Hypothalamus (tissue), 51 donors: ENCODE measurements at regions not wholly inside any gene's neighbourhood (a gene's known extent, or its start where the extent isn't known, plus 50 kb on each side); places are given as distances from the start of the nearest gene placed in this dataset.
A peak's percentile ranks its signal among the peaks of the same experiment; 100 is the strongest.
"Not testable (repeated sequence)": the region's sequence is repeated elsewhere in the genome, so short reads cannot be mapped to it uniquely, and the experiment has no call there.

ENCODE experiments used
- DNase-seq, 51 donors: peaks; one replicate each; lab custom pipeline; 2025; lab: John Stamatoyannopoulos, UW

DNA sequence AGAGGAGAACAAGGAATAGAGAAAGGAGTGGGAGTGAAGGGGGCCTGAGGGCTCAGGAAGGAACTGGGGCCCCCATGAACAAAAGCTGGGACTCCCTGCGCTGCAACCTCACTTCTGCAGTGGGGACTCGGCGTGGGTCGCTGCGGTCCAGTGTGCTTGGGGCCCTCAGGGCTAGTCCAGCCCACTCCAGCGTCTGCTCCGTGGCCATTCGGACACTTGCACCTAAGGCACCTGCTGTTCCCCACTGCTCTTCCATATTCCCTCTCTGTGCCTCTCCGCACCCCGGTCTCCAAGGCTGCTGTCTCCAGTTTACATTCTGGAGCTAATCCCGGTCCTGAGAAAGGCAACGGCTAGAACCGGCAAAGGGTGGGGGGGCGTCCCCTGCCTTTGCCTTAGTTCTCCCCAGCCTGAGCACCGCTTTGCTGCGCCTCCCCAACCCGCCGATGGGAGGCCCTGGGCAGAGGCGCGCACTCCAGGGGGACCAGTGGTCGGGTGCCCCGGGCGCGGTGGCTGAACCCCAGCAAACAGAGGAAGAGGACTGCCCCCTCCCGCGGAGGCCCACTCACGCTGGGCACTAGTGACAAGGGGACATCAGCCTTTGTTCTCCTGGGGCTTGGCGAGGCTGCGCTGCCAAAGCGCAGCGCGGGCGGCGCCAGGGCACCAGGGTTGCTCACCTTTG is 327.7 kb upstream of the F9 start:
- peak in 2 of 51 donors; percentile 0 for DNase-seq

- no peak for DNase-seq
Observed at GRCh38 chrX:139201924-139202323, 328.6 kb upstream of the F9 start.

- no peak for DNase-seq
Observed at GRCh38 chrX:139200793-139201192, 329.7 kb upstream of the F9 start.

DNA sequence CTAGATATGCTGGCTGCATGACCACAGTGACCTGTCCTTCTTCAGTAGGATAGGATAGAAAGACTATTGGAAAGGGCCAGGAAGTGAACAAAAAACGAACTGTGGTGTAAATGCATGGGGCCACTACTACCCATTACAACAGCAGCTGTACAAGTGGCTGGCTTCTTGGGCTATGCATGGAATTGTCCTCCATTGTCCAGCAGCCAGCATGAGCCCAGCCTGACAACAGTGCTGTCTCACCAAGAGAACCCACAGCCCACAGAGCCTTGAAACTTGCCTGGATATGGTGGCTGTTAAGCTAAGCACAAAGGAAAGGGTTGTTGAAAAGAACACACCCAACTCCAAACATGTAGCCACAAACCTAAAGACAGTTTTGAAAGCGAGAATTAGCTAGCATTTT is 330.2 kb upstream of the F9 start:
- DNase-seq: no peak

- DNase-seq: no peak
Observed at GRCh38 chrX:139199933-139200332, 330.6 kb upstream of the F9 start.

- DNase-seq: no peak
Observed at GRCh38 chrX:139198936-139199335, 331.6 kb upstream of the F9 start.

- no peak for DNase-seq
Observed at GRCh38 chrX:139196890-139197289, 333.6 kb upstream of the F9 start.

GRCh38 chrX:139194571-139195280 is 335.8 kb upstream of the F9 start:
- DNase-seq: peak in 6 of 51 donors; percentile 1 to 9 (median 4)

GRCh38 chrX:139192386-139192961 is 338.1 kb upstream of the F9 start:
- no peak for DNase-seq

- no peak for DNase-seq
Observed at GRCh38 chrX:139191746-139192385, 338.7 kb upstream of the F9 start.

GRCh38 chrX:139191286-139191685 is 339.3 kb upstream of the F9 start:
- no peak for DNase-seq

- DNase-seq: no peak
Observed at GRCh38 chrX:139187738-139188137, 342.8 kb upstream of the F9 start.

DNA sequence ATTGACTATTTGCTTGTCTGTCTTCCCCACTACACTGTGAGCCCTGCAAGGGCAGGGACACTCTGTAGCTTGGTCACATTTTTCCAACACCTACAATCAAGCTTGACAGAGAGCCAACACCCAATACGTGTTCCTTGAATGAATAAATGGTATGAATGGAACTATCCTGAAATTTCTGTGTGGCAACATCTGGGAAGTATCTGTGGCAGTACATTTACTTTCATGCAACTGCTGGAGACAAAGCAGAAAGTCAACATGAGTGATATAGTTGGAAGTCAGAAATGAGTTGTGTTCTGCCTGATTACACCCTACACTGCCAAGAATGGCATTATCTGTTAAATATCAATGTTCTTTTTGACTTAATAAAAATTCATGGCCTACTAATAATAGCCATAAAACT is 343.5 kb upstream of the F9 start:
- DNase-seq: no peak

- DNase-seq: no peak
Observed at GRCh38 chrX:139179592-139179991, 350.9 kb upstream of the F9 start.

DNA sequence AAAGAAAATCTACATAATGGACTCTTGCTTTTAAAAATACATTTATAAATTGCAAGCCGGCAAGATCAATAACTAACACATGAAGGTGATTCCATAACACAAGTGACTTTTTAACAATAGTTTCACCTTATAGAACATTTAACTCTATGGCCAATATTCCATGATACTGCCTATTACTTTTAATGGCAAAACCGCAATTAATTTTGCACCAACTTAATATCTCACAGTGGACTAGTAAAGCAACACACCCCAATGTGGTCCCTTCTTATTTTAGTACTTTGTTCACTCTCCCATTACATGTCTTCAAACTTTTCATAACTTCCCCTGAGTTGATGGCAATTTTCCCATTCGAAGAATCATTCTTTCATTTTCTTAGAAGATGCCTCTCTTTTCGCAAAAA is 351.6 kb upstream of the F9 start:
- DNase-seq: no peak

- no peak for DNase-seq
Observed at GRCh38 chrX:139172731-139173130, 357.8 kb upstream of the F9 start.

DNA sequence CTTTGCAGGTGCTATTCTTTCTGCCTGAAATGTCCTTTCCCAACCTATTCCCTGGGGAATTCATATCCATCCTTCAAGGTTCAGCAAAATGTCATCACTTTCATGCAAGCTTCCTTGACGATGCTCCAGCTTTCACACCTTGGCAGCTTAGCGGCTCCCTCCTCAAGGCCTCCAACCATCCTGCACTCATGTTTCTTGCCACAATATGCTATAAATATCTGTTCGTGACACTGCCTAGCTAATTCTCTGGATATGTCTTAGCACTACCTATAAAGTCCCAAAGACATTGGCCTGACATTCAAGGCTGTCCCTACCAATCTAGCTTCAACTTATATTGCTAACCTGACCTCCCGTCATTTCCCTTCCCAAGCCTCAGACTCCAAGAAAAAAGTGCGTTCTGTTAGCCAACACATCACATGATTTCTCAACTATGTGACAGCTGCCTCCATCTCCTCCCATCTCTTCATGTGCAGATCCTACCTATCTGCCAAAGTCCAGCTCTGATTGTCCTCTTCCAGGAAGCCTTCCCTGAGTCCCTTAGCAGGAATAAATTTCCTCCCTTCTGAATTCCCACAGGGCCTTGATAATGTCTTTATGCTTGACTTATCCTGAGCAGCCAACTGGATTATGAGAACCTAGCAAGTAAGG is 359.9 kb upstream of the F9 start:
- DNase-seq: no peak

DNA sequence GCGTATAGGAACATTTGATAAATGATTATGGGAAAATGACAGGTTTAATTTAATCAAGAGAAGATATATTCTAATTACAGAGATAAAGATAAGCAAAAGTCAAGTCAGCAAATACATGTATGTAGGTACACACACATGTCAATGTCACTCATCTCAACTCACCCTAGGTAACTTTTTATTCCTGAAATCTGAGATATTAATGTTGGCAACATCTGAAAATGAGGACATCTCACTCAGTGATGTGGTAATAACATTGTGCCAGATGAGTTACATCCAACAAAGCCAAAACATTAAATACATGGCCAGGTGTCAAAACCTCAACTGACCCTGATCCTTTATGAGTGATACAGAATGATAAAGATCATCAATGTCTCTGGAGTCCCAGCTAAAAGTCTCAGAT is 363.3 kb upstream of the F9 start:
- DNase-seq: no peak

- no peak for DNase-seq
Observed at GRCh38 chrX:139158256-139158655, 372.3 kb upstream of the F9 start.

DNA sequence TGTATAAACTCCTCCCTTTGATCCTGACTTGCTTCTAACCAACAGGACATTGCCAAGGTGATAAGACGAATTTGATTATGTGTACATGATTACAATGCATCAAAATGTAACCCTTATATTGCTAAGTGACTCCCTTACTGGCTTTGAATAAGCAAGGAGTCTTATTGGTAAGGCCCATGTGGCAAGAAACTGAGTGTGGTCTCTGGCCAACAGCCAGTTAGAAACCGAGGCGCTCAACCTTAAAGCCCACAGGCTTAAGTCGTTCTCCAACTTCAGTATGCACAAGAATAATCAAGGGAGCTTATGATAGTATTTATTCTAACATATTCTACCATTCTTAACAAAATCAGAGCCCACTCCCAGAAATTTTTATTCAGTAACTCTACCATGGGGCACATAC is 374.2 kb upstream of the F9 start:
- no peak for DNase-seq

DNA sequence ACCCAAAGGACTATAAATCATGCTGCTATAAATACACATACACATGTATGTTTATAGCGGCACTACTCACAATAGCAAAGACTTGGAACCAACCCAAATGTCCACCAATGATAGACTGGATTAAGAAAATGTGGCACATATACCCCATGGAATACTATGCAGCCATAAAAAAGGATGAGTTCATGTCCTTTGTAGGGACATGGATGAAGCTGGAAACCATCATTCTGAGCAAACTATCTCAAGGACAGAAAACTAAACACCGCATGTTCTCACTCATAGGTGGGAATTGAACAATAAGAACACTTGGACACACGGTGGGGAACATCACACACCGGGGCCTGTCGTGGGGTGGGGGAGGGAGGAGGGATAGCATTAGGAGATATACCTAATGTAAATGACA is 383.9 kb upstream of the F9 start:
- not testable (repeated sequence) for DNase-seq
